ENCODE measurements at regions not wholly inside any gene's neighbourhood (a gene's known extent, or its start where the extent isn't known, plus 50 kb on each side); places are given as distances from the start of the nearest gene placed in this dataset.
"Not testable (repeated sequence)": the region's sequence is repeated elsewhere in the genome, so short reads cannot be mapped to it uniquely, and the experiment has no call there.

DNA sequence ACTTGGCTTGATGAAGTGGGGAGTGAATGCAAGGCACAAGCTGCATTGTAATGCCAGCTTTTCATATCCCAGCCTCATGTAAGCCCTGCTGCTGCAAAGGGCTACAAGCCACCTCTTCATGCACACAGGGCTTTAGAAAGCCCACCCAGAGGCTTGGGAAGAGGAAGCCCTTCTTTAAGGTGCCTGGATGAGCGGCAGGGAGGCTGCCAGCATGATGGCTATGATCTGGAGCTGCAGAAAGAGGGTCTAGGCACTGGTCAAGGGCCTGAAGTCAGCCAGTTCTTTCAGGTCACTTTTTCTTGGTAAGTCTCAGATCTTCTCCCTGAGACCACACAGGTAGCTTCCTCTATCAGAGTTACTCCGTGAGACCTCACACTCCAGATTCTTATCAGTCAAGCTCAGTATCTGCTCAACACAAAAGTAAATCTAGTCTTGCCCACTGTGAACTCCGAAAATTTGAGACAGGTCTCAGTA is 113.3 kb upstream of the SEC22B start:
- TF ChIP-seq ZNF274 (IDR thresholded peaks at IDR 0.05; ENCODE audit: low read depth, low read length); YY1 (IDR thresholded peaks at IDR 0.05; ENCODE audit: insufficient read depth, insufficient read length): not testable (repeated sequence)
